ENCODE measurements at regions not wholly inside any gene's neighbourhood (a gene's known extent, or its start where the extent isn't known, plus 50 kb on each side); places are given as distances from the start of the nearest gene placed in this dataset.

DNA sequence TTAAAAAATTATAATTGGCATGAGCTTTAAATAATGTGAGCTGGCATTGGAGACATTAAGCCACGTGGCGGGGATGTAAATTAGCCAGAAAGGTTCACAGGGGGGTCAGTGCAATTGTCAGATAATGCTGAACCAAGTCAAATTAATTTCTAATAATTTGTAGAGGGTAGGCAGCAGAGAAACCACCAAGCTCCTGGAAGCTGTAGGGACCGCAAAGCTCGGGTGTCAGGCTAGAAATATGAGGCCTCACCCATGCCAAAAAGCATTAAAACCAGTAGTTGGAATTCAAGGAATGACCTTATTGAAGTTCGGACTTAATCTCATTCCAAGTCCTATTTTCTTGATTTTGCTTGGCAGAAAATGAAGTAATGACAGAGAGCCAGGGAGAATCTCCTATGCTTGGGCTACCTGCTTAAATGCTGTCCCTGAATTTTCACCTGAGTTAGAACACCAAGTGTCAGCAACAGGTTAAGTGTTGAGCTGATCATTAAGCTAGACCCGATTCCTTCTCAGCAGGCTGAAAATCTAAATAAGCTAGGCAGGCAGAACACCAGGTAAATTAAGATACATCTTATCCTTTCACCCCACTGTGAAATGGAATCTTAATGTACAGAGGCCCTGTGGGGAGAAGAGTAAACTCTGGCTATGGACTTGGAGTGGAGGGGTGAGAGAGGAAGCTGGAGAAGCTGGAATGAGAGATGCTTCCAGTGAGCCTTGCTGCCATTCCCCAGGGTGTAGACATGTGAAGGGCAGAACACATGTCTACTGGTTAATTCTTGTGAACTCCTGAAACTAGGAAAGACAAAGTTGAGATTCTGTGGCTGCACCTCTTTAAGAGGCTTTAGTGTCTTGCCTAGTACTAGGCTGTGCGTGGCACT, 520.0 kb downstream of the SLC4A3 start:
- TF ChIP-seq, protein P1, sequence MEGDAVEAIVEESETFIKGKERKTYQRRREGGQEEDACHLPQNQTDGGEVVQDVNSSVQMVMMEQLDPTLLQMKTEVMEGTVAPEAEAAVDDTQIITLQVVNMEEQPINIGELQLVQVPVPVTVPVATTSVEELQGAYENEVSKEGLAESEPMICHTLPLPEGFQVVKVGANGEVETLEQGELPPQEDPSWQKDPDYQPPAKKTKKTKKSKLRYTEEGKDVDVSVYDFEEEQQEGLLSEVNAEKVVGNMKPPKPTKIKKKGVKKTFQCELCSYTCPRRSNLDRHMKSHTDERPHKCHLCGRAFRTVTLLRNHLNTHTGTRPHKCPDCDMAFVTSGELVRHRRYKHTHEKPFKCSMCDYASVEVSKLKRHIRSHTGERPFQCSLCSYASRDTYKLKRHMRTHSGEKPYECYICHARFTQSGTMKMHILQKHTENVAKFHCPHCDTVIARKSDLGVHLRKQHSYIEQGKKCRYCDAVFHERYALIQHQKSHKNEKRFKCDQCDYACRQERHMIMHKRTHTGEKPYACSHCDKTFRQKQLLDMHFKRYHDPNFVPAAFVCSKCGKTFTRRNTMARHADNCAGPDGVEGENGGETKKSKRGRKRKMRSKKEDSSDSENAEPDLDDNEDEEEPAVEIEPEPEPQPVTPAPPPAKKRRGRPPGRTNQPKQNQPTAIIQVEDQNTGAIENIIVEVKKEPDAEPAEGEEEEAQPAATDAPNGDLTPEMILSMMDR (IDR thresholded peaks at IDR 0.05; ENCODE audit: insufficient read depth, missing control alignments), result no peak
- no peak for DNase-seq (ENCODE audit: insufficient read length, low spot score)
- no peak for FAIRE-seq

DNA sequence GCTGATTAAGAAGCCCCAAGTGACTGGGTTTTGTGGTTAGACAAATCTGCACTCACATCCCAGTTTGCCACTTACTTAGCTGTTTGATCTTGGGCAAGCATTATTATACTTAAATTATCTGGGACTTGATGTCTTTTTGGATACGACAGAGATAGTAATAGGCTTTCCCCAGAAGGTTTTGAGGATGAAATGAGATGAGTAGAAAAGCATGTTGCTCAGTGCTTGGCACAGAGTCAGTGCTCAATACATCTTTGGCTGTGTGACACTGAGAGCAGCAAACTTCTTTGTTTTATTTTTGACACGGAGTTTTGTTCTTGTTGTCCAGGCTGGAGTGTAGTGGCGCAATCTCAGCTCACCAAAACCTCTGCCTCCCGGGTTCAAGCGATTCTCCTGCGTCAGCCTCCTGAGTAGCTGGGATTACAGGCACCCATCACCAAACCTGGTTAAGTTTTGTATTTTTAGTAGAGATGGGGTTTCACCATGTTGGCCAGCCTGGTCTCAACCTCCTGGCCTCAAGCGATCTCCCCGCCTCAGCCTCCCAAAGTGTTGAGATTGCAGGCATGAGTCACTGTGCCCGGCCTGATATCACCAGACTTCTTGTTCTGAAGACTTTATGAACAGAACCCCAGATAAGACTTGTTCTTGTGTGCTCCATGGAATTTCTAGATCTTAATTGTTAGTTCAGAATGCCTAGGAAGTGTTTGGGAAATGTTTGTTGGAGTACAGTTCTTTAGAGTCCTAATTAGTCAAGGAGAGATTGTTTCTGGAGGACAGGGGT, 521.2 kb downstream of the SLC4A3 start:
- no peak for FAIRE-seq
- TF ChIP-seq, protein P1 (IDR thresholded peaks at IDR 0.05; ENCODE audit: insufficient read depth, missing control alignments), result no peak
- DNase-seq (ENCODE audit: insufficient read length, low spot score), result no peak

DNA sequence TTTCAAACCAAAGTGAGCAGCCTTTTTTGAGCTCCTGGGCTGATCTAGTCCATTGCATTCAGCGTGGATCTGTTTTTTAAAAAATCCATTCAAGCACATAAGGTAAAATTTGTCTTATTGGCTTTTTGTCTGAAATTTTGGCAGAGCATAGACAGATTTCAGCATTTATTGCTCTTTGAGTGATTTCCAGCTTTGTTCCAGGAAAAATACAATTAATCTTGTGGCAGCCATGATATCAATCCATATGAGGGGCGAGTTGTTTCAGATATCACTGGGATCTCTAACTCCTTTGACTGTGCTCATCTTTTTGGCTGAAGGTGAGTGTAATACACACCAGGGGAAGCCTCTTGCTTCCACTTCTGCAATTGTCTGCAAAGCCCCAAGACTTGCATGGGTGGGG, 523.9 kb downstream of the SLC4A3 start:
- FAIRE-seq, result no peak
- TF ChIP-seq, protein P1 (IDR thresholded peaks at IDR 0.05; ENCODE audit: insufficient read depth, missing control alignments), result no peak
- DNase-seq (ENCODE audit: insufficient read length, low spot score), result no peak

DNA sequence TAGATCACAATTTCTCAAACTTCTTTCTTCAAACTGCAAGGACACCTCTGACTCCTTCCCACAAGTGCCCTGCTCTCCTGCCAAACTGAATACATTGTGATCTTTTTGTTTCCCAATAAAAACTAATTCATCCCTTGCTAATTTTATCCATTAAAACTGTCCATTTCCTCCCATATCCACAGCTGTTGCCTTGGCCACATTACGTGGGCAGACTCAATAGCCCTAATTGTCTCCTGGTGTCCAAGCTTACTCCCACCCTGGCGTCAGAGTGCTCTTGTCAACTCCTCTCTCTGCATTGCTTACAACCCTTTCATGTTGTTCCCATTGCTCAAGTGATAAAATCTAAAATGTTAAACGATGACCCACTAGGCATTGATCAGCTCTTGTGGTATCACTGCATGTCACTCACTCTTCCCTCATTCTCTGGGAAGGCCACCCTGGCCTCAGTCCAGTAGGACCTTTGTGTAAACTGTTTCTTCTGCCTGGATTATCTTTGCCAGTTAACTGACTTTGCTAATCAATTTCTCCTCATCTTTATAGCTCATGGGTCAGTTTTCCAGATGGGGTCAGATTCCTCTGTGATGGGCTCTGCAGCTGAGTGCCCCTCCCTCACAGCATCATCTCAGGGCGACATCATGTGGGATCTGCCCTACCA, 525.0 kb downstream of the SLC4A3 start:
- no peak for FAIRE-seq
- TF ChIP-seq, protein P1 (IDR thresholded peaks at IDR 0.05; ENCODE audit: insufficient read depth, missing control alignments), result no peak
- no peak for DNase-seq (ENCODE audit: insufficient read length, low spot score)

DNA sequence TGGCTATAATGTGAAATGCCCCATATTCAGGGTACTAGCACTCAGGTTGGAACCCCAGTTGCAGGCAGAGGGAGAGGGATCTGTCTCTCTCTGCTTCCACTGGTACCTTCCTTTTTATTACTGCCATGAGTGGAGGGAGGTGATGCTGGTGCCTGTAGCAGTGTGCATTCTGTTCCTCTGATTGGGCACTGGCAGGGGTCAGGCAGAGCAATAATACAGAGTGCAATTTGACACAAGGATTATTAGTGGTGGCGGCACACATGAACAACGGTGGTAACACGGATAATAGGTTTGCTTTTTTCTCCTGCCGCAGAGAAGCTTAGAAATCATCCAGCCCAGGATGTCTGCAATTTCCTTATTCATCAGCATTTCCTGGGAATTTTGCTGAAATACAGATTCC, 525.7 kb downstream of the SLC4A3 start:
- FAIRE-seq (no peak), DNase-seq (ENCODE audit: insufficient read length, low spot score) (no peak)
- TF ChIP-seq, protein P1 (IDR thresholded peaks at IDR 0.05; ENCODE audit: insufficient read depth, missing control alignments), result no peak

DNA sequence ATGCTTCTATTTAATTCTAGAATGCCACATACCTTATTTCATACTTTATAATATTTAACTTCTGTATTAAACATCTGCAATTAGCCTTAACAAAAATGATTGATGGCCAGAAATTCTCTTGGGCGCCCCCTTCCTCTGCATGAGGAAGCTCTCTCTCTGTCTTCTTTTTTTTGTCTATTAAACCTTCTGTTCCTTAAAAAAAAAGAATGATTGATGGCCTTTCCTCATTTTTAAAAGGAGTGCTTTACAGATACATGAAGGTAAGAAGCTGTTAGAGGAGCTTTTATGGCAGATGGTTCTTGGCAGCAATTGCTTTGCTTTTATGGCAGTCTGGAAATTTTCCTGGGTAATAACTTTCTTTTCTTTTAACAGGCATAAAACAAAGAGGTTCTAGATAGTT, 526.9 kb downstream of the SLC4A3 start:
- no peak for FAIRE-seq
- no peak for DNase-seq (ENCODE audit: insufficient read length, low spot score)
- TF ChIP-seq, protein P1 (IDR thresholded peaks at IDR 0.05; ENCODE audit: insufficient read depth, missing control alignments), result no peak
